HG02623 (cell line): ENCODE measurements at regions not wholly inside any gene's neighbourhood (a gene's known extent, or its start where the extent isn't known, plus 50 kb on each side); places are given as distances from the start of the nearest gene placed in this dataset.

Experiments used
- ATAC-seq: cut with Tn5 transposase; IDR thresholded peaks from one replicate; pipeline ENCODE4 v1.9.1; 2021; ENCODE audit warnings: moderate library complexity; ENCODE audit not compliant: unreplicated experiment

GRCh38 chr10:128973221-128973620 lies 493.8 kb upstream of the MGMT start:
- ATAC-seq = no peak

- no peak for ATAC-seq
Measured at GRCh38 chr10:128976856-128977255, 490.2 kb upstream of the MGMT start.

DNA sequence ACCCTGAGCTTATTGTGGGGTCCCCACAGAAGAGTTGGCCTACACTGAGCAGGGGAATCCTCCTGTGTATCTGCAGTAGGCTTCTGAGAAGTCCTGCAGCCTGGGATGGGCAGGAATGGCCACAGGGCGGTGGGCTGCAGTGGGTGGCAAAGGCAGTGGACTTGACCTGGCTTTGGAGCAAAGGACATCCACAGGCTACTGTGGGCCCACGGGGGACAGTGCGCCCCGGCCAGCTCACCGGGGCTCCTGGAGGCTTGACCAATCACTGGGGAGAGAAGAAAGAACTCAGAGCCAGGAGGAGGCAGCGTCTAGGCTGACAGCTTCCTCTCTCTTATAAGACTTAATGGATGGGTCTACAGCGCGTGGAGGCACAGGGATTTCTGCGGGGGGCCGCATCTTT lies 488.8 kb upstream of the MGMT start:
- no peak for ATAC-seq

DNA sequence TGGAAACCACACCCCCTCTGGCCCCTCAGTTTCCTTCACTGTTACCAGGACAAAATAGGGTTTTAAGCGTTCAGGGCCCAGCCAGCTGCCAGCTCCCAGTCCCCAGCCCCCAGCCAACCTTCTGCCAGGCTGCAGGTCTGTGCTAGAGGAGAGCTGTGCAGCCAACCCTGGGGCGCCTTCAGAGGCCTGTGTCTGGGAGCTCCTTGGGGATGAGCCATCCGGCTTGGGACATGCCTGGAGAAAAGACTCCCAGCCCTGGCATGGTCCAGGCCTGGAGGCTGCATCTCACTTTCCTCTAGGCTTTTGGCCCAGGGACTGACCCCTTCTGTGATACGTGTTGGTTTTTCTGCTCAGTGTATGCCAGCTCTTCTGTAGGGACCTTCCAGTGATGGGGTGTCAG lies 487.6 kb upstream of the MGMT start:
- no peak for ATAC-seq

GRCh38 chr10:128981251-128981650 lies 485.8 kb upstream of the MGMT start:
- no peak for ATAC-seq

GRCh38 chr10:128981881-128982615 lies 485.0 kb upstream of the MGMT start:
- ATAC-seq = no peak

- no peak for ATAC-seq
Measured at GRCh38 chr10:128982616-128982915, 484.5 kb upstream of the MGMT start.

DNA sequence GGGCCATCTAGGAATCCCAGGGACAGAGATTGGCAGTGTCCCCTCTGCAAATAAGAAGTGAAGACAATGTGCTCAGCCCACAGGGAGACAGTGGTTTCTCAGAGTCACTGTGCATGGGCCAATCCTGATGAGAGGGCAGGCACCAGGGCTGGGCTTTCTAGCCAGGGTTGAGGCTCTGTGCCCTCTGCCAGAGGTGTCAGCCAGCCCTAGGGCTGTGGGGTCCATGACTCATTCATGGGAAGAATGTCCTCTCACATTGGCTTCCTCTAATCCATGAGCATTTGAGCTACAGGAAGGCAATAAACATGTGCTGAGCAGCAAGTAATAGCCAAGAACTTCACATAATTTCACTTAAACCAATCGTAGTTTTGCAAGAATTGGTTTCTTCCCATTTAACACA lies 482.0 kb upstream of the MGMT start:
- ATAC-seq = no peak

GRCh38 chr10:128990986-128991385 lies 476.1 kb upstream of the MGMT start:
- ATAC-seq = no peak

DNA sequence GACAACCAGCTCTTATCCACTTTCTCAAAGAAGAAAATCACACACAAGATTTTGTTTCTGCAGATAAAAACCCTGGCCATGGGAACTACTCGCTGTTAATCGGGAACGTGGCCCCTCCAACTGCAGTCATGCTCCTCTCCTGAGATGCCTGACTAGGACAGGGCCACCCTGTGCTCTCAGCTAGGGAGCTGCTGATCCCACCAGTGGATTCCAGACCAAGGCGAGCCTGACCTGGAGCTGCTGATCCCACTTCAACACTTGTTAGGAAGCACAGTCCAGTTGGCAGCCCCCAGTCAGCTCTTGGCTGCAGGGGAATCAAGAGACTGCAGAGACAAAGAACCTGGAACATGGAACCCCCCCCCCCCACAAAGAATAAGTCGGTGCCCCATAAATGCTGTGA lies 474.3 kb upstream of the MGMT start:
- ATAC-seq = no peak

- ATAC-seq = no peak
Measured at GRCh38 chr10:128993443-128993842, 473.6 kb upstream of the MGMT start.

DNA sequence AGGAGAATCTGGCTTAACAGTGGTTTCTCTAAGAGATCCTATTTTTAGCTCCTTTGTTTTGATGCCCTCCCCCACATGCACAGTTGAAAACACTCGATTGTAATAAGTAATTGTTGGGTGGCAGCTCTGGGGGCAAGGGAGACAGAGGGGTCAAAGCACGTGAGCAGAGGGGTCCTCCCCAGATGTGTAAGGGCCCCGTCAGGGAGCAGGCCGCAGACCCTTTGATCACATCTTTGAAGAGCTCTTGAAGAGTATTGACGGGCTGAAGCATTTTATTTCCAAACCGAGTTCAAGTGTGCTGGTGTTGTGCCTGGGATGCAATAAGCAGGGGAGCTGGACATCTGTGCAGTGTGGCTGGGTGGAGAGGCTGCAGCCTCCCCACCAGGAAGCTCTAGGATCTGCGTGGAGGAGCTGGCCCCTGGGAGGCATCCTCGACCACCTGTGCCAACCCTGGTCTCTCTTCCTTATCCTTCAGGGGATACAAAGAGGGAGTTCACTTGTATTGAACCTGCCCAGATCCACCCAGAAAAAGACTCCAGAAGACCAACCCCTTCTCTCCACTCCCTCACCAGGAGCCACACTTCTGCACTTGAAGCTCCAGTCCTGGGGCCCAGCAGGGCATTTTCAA lies 473.0 kb upstream of the MGMT start:
- ATAC-seq = no peak

DNA sequence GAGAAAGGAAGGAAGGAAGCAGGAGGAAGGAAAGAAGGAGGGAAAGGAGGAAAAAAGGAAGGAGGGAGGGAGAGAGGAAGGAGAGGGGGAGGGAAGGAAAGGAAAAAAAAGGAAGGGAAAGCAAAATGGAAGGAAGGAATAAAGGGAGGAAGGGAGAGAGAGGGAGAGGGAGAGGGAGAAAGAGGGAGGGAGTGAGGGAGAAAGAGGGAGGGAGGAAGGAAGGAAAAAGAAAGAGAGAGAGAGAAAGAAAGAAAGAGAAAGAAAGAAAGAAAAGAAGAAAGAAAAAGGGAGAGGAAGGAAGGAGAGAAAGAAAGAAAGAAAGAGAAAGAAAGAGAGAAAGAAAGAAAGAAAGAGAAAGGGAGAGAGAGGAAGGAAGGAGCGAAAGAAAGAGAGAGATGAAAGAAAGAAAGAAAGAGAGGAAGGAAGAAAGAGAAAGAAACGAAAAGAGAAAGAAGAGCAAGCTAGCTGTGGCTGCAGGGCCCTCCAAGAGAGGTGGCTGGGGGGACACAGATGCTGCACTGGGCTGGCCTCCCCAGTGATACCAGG lies 472.4 kb upstream of the MGMT start:
- no peak for ATAC-seq

GRCh38 chr10:128995676-128996075 lies 471.4 kb upstream of the MGMT start:
- ATAC-seq = no peak

GRCh38 chr10:128996092-128996491 lies 470.9 kb upstream of the MGMT start:
- ATAC-seq = no peak

- no peak for ATAC-seq
Measured at GRCh38 chr10:128998101-128998805, 468.8 kb upstream of the MGMT start.

- no peak for ATAC-seq
Measured at GRCh38 chr10:129004398-129004797, 462.6 kb upstream of the MGMT start.

DNA sequence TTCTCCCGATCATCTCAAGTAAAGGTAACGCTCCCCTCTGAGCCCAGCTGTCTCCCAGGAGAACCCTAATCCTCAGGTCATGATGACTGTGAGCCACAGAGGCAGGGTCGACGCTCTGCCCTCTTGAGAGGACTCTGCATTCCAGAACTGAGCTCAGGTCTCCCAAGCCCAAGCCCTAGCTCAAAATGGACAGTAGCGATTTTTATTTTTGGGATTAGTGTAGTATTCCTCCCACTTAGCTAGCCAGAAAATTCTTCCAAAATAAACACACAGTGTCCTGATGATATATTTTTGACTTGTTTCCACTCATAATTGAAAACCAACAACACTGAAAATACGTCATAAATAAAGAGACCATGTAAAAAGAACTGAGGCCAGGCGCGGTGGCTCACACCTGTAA lies 462.0 kb upstream of the MGMT start:
- no peak for ATAC-seq

GRCh38 chr10:129005804-129006203 lies 461.2 kb upstream of the MGMT start:
- no peak for ATAC-seq

GRCh38 chr10:129018511-129018910 lies 448.5 kb upstream of the MGMT start:
- ATAC-seq = no peak

DNA sequence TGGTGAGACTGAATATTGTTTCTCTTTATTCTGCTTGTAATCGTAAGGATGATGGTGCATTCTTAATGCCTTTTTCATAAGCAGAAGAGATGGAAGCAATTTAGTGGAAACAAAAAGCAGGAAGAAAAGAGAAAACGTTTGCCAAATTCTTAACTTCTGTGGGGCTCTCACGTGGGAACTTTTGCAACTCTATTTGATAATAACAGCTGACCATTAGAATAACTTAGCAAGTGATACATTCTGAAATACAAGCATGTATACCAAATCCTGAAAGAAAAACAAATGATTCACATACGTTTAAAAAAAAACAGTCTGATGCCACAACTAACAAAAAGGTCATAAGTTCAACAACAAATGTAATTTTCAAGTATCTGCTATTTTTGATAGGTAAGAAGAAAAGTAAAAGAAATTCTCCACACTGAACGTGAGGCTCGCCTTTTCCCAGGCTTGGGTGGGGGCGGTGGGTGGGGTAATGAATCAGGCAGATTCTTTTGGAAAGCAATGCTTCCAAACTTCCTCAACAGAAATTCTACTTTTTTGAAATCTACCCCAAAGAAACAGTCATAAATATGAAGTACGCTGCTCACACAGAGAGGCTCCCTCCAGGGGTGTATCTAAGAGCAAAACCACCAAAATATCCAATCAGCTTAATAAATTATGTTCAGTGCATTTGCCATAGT lies 446.2 kb upstream of the MGMT start:
- ATAC-seq = no peak
